Right lobe of liver (tissue), 6 donors: ENCODE measurements at regions not wholly inside any gene's neighbourhood (a gene's known extent, or its start where the extent isn't known, plus 50 kb on each side); places are given as distances from the start of the nearest gene placed in this dataset.

ENCODE experiments used
- ATAC-seq, 4 donors: fragments of 200-7000 bp; cut with Tn5 transposase; one replicate each; pipeline ENCODE4 v1.9.1; 2020; ENCODE audit warnings: mild to moderate bottlenecking in 4 of 4, moderate library complexity in 4 of 4
- DNase-seq, 3 donors: peaks; one replicate each; pipeline ENCODE4 v3.0.0-alpha.2; 2020
- H3K27ac ChIP-seq, 3 donors: fragments of 200-600 bp; one replicate each; pipeline ENCODE4 v1.8.0; 2022
- H3K27me3 ChIP-seq, 2 donors: fragments of 200-600 bp; one replicate each; pipeline ENCODE4 v1.8.0; 2022
- H3K36me3 ChIP-seq, 4 donors: fragments of 200-600 bp; sonication (generic) in 1 of 4; one replicate each; pipeline versions ENCODE4 v1.5.1 to v1.8.0; 2017 to 2022; ENCODE audit warnings: control low read depth in 1 of 4
- H3K4me1 ChIP-seq, 4 donors: fragments of 200-600 bp; sonication (generic) in 1 of 4; one replicate each; pipeline versions ENCODE4 v1.5.1 to v1.8.0; 2017 to 2022; ENCODE audit warnings: control low read depth in 1 of 4
- H3K4me3 ChIP-seq, 3 donors: fragments of 200-600 bp; one replicate each; pipeline ENCODE4 v1.8.0; 2022
- H3K9me3 ChIP-seq, 4 donors: fragments of 200-600 bp; sonication (generic) in 1 of 4; one replicate each; pipeline versions ENCODE4 v1.5.1 to v1.8.0; 2017 to 2022; ENCODE audit warnings: control low read depth in 1 of 4
- POLR2A ChIP-seq: fragments of 450-650 bp; IDR thresholded peaks from one replicate; pipeline ENCODE4 v1.6.1; 2017; ENCODE audit warnings: antibody characterized with exemption, mild to moderate bottlenecking
- WGBS: methylation state at CpG from one replicate; pipeline ENCODE4 v1.1.6; 2018; ENCODE audit warnings: low coverage, low lambda C conversion rate; ENCODE audit not compliant: insufficient coverage; ENCODE audit errors: missing lambda C conversion rate; 5-methylcytosine and 5-hydroxymethylcytosine counted together
- intact Hi-C, 2 donors: fragments of 100-400 bp; cut with DNase I; formaldehyde crosslinking; loops; one replicate each; pipeline versions ENCODE4 v1.11.2 to v1.14.1; 2022
- TF ChIP-seq, protein P1 (sequence below), 4 donors: fragments of 200-600 bp in 3 of 4; fragments of 450-650 bp in 1 of 4; IDR thresholded peaks; one replicate each; pipeline versions ENCODE4 v1.5.1 to v1.8.0; 2016 to 2022; ENCODE audit warnings: antibody characterized with exemption in 4 of 4, mild to moderate bottlenecking in 2 of 4
- donor health status: DM: no; HTN: yes; CAD: no.
- donor health status: DM: no; HTN: no; CAD: no.
- donor health status: DM: no; HTN: no; CAD: no.
- donor health status: DM: no; HTN: yes; CAD: no.
- donor health status: DM: no; HTN: yes; CAD: no.

- DNase-seq (no peak), ATAC-seq (peak in 1 of 4 donors; percentile 54)
- H3K4me3 ChIP-seq: no peak overlapping the region
- H3K27ac ChIP-seq: no peak overlapping the region
- no peak for TF ChIP-seq POLR2A
- TF ChIP-seq, protein P1, sequence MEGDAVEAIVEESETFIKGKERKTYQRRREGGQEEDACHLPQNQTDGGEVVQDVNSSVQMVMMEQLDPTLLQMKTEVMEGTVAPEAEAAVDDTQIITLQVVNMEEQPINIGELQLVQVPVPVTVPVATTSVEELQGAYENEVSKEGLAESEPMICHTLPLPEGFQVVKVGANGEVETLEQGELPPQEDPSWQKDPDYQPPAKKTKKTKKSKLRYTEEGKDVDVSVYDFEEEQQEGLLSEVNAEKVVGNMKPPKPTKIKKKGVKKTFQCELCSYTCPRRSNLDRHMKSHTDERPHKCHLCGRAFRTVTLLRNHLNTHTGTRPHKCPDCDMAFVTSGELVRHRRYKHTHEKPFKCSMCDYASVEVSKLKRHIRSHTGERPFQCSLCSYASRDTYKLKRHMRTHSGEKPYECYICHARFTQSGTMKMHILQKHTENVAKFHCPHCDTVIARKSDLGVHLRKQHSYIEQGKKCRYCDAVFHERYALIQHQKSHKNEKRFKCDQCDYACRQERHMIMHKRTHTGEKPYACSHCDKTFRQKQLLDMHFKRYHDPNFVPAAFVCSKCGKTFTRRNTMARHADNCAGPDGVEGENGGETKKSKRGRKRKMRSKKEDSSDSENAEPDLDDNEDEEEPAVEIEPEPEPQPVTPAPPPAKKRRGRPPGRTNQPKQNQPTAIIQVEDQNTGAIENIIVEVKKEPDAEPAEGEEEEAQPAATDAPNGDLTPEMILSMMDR (IDR thresholded peaks at IDR 0.05): no peak
- intact Hi-C loops: loop anchor here in 1 of 2 donors (5.0 kb wide), 1 partner anchor 43 kb away; no protein-coding TSS in a partner anchor
- peaks cover 0 to 7% (median 3%) of the 10 kb centered on the region in 4 donors for H3K4me1 ChIP-seq
- no peaks in the 10 kb centered on the region for H3K36me3 ChIP-seq
- no peaks in the 10 kb centered on the region for H3K9me3 ChIP-seq
- 100% methylated on average over 2 of the region's 2 CpGs for WGBS
- H3K27me3 ChIP-seq: no peaks in the 10 kb centered on the region
These were observed 77.4 kb downstream of the S1PR1 start for GRCh38 chr1:101314244-101314643.

- Histone ChIP-seq H3K27me3 (no peaks in the 10 kb centered on the region), H3K36me3 (no peaks in the 10 kb centered on the region), H3K27ac (no peak overlapping the region), H3K4me1 (no peaks in the 10 kb centered on the region), H3K9me3 (no peaks in the 10 kb centered on the region), H3K4me3 (no peak overlapping the region)
- intact Hi-C loops: no loop called here
- no peak for TF ChIP-seq POLR2A
- TF ChIP-seq, protein P1 (IDR thresholded peaks at IDR 0.05): no peak
- WGBS: 67% methylated on average over 6 of the region's 6 CpGs
- DNase-seq: no peak
- no peak for ATAC-seq
These were observed 79.4 kb downstream of the S1PR1 start for GRCh38 chr1:101316256-101316655.

DNA sequence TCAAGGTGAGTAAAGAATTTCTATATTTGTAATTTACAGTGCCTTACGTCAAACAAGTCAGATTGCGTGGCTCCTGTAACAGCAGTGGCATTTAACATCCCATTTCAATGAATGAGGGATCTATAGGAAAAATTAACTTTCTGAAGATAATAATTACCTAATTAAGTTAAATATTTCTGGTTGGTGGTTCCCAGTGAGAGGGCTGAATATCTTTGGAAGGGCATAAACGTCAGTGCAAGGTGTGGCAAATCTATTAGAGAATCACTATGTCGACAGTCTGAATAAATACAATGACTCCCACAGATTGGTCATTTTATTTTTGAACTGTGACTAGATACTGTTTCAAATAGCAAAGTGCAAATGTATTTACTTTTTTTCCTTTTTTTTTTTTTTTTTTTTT lies 80.0 kb downstream of the S1PR1 start:
- no peak overlapping the region for H3K4me3 ChIP-seq
- no peaks in the 10 kb centered on the region for H3K27me3 ChIP-seq
- TF ChIP-seq POLR2A: no peak
- 58% methylated on average over 4 of the region's 4 CpGs for WGBS
- H3K9me3 ChIP-seq: no peaks in the 10 kb centered on the region
- H3K4me1 ChIP-seq: no peaks in the 10 kb centered on the region
- intact Hi-C loops: no loop called here
- no peak overlapping the region for H3K27ac ChIP-seq
- H3K36me3 ChIP-seq: no peaks in the 10 kb centered on the region
- ATAC-seq: no peak
- DNase-seq: no peak

DNA sequence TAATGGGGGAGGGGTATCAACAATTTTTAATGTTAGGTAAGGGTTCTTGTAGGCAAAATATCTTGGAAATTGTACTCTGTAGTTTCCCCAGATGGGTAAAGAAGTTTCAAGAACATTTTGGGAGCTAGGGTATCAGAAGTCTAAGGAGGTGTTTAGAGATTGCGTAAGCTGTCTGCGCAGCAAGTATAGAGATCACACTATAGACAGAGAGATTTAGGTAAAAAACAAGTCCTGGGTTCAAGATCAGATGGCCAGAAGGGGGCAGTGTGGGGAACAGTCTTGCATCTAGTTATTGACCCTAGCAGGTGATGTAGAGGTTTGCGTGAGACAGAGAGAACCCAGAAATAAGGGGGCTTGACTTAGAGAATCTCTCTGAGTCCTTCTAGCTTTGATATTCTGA lies 80.8 kb downstream of the S1PR1 start:
- no peak for DNase-seq
- intact Hi-C loops: no loop called here
- H3K9me3 ChIP-seq: no peaks in the 10 kb centered on the region
- ATAC-seq: no peak
- TF ChIP-seq, protein P1 (IDR thresholded peaks at IDR 0.05): no peak
- no peak for TF ChIP-seq POLR2A
- WGBS: 96% methylated on average over 3 of the region's 3 CpGs
- H3K27me3 ChIP-seq: no peaks in the 10 kb centered on the region
- H3K4me3 ChIP-seq: no peak overlapping the region
- H3K27ac ChIP-seq: no peak overlapping the region
- H3K4me1 ChIP-seq: no peaks in the 10 kb centered on the region
- H3K36me3 ChIP-seq: no peaks in the 10 kb centered on the region

- 50% methylated on average over 1 of the region's 1 CpG for WGBS
- Histone ChIP-seq H3K36me3 (no peaks in the 10 kb centered on the region), H3K4me3 (no peak overlapping the region), H3K27ac (no peak overlapping the region), H3K27me3 (no peaks in the 10 kb centered on the region), H3K4me1 (no peaks in the 10 kb centered on the region), H3K9me3 (no peaks in the 10 kb centered on the region)
- TF ChIP-seq POLR2A: no peak
- TF ChIP-seq, protein P1 (IDR thresholded peaks at IDR 0.05): no peak
- DNase-seq: no peak
- intact Hi-C loops: no loop called here
- no peak for ATAC-seq
These were observed 86.7 kb downstream of the S1PR1 start for GRCh38 chr1:101323535-101323934.
